Activated CD4-positive, alpha-beta memory T cell treated with anti-CD3 and anti-CD28 coated beads, Interleukin-2, amount 10 ng/mL, durations not matched to agents 7 days and 5 days (primary cell): ENCODE measurements at regions not wholly inside any gene's neighbourhood (a gene's known extent, or its start where the extent isn't known, plus 50 kb on each side); places are given as distances from the start of the nearest gene placed in this dataset.

ENCODE experiments used
- CTCF ChIA-PET: fragments of 350-600 bp; sonication (Branson Sonifier 250); formaldehyde crosslinking; loops from one replicate; lab custom pipeline; 2021; ENCODE audit warnings: antibody characterized with exemption, inconsistent platforms; lab: Charles Lee
- POLR2A ChIA-PET: fragments of 350-600 bp; sonication (Branson Sonifier 250); formaldehyde crosslinking; loops from one replicate; lab custom pipeline; 2021; ENCODE audit warnings: antibody characterized with exemption; lab: Charles Lee
- DNase-seq: peaks from one replicate; pipeline ENCODE4 v3.0.0-alpha.2; 2020
- H3K27ac Mint-ChIP-seq: one replicate; pipeline ENCODE4 v1.8.0; 2021; ENCODE audit warnings: mild to moderate bottlenecking, mixed read lengths
- H3K27me3 Mint-ChIP-seq: one replicate; pipeline ENCODE4 v1.8.0; 2021; ENCODE audit warnings: mixed read lengths
- H3K36me3 Mint-ChIP-seq: one replicate; pipeline ENCODE4 v1.8.0; 2021; ENCODE audit warnings: low read depth, mixed read lengths
- H3K4me1 Mint-ChIP-seq: one replicate; pipeline ENCODE4 v1.8.0; 2021; ENCODE audit warnings: mixed read lengths
- H3K4me3 Mint-ChIP-seq: one replicate; pipeline ENCODE4 v1.8.0; 2021; ENCODE audit warnings: mild to moderate bottlenecking, mixed read lengths
- H3K9me3 Mint-ChIP-seq: one replicate; pipeline ENCODE4 v1.8.0; 2021; ENCODE audit warnings: mixed read lengths

DNA sequence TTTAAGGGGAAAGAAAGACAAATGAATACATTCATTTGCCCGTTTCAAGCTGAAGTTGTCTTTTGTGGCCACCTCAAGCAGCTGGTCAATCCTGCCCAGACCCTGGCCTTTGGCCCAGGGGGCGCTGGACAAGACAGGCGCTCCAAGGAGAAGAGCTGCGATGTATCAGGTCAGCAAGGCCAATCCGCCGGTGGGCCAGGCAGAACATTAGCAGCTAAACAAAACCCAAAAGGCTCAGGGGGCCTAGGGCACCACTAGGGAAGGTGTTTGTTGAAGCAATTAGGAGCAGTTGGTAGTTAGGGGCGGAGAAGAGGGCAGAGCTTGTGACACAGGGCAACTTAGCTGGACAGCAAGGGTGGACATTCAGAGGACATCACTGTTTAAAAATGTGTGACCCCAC is 60.8 kb upstream of the TMEM33 start:
- Mint-ChIP-seq H3K4me1 (no peaks in the 10 kb centered on the region), H3K9me3 (no peaks in the 10 kb centered on the region), H3K27me3 (peaks cover 81% of the 10 kb centered on the region), H3K27ac (no peak overlapping the region), H3K36me3 (no peaks in the 10 kb centered on the region), H3K4me3 (no peak overlapping the region)
- POLR2A ChIA-PET, result no interaction called here
- CTCF ChIA-PET, result no interaction called here
- DNase-seq, result no peak

DNA sequence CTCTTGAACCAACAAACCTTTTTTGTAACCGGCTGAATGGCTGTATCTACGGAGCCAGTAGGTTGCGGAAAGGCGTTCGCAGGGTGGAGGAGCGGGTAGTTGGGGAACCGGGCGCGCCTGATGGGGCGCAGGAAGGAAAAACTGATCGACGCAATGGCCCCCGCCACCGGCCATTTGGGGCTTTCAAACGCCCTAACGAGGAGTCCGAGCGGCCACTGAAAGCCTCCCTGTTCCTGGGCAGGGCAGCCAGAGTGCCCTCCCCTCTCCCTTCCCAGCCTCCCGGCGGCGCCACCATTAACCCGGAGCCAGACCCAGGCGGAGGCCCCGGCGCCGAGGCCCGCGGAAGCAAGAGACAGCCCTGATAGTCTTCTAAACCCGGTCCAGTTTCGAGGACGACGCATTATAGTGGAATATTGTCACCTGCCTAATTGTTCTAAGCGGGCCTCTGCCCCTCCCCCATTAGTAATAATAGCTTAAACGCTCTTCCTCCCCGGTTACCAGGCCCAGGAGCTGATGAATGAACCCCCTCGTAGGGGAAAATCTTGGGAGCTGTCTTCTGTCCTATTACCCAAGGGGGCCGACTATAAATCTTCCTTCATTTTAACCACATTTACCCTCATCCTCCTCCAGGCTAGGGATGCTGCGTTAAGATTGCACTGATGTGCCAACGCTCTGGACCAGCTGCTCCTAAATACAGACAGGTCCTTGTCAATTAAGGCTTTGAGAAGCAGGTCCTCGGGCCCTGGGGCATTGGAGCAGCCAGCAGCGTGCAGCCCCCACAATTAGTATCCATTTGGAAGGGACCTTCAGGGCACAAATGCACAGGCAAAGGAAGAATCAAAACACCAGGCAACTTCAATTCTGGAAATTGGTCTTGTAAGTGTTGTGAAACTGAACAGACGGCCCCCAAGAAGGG is 61.6 kb upstream of the TMEM33 start:
- POLR2A ChIA-PET, result no interaction called here
- Mint-ChIP-seq H3K4me3 (no peak overlapping the region), H3K9me3 (no peaks in the 10 kb centered on the region)

DNA sequence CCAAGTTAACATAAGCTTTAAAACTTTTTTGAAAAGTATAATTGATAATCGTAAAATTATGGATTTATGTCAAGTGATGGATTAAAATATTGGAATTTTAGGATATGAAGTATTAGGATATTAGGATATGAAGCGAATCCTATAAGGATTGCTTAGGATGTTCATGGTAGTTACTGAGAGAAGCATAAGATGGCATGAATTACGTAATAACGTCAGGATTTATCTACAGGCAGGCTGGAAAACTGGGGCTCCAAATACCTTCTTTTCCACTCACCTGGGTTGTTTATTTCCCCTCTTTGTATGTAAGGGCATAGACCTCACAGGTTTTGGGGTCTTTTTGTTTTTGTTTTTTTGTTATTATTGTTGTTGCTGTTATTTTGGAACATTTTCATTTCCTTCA is 65.2 kb upstream of the TMEM33 start:
- H3K36me3 Mint-ChIP-seq, result no peaks in the 10 kb centered on the region
- H3K9me3 Mint-ChIP-seq, result no peaks in the 10 kb centered on the region
- no peak overlapping the region for H3K4me3 Mint-ChIP-seq
- ChIA-PET CTCF (no interaction called here), POLR2A (no interaction called here)
- peaks cover 79% of the 10 kb centered on the region for H3K27me3 Mint-ChIP-seq
- no peak for DNase-seq
- no peak overlapping the region for H3K27ac Mint-ChIP-seq
- H3K4me1 Mint-ChIP-seq, result peaks cover 3% of the 10 kb centered on the region

More for the DNA sequence above, 61.6 kb upstream of the TMEM33 start:
- H3K27me3 Mint-ChIP-seq, result peaks cover 81% of the 10 kb centered on the region
- no peaks in the 10 kb centered on the region for H3K36me3 Mint-ChIP-seq
- no peak for DNase-seq
- H3K4me1 Mint-ChIP-seq, result no peaks in the 10 kb centered on the region
- H3K27ac Mint-ChIP-seq, result no peak overlapping the region
- CTCF ChIA-PET, result no interaction called here

DNA sequence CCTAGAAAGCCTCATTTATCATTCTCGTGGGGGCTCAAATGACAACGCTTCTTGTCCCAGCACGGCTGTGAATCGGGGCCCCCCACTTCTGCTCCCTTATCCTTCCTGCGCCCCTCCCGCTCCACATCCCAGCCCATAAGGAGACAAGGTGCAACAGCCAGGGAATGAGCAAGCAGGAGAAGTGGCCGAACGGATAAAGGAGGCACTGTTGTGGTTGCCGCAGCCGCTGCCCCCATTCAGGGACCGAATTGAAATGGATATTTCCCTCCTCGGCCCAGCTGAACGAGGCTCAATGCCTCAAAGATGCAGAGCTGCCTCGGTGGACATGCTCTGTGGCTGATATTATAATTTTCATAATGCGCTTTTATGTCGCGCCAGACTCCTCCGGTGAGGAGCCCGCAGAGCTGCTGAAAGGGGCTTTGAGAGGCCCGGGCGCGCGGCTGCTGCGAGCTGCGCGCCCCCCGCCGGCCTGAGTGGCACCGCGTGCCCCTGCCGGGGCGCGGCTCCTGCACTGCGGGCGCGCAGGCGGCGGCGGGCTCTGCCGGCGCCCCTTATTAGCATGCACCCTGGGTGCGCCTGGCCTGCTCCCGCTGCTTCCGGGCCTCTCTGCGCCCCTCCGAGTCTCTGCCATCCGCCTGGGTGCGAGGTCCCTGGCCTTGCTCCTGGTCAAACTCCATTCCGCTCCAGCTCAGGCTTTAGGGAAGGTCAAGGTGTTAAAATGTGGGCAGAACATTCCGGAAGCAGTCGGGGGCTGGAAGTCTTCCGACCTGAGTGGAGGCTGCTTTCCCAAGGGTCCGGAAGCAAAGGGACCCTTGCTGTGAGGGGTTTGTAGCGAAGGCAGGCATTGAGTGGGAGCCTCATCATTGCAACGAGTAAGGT is 68.2 kb upstream of the TMEM33 start:
- no peak overlapping the region for H3K27ac Mint-ChIP-seq
- H3K4me3 Mint-ChIP-seq, result no peak overlapping the region
- H3K4me1 Mint-ChIP-seq, result peaks cover 7% of the 10 kb centered on the region
- CTCF ChIA-PET, result interaction anchor here (0.6 kb wide), 1 partner anchor 73 kb away, joined by 4 read pairs; no protein-coding TSS in a partner anchor
- H3K27me3 Mint-ChIP-seq, result peaks cover 69% of the 10 kb centered on the region
- POLR2A ChIA-PET, result no interaction called here
- no peaks in the 10 kb centered on the region for H3K36me3 Mint-ChIP-seq
- no peak for DNase-seq
- H3K9me3 Mint-ChIP-seq, result no peaks in the 10 kb centered on the region

DNA sequence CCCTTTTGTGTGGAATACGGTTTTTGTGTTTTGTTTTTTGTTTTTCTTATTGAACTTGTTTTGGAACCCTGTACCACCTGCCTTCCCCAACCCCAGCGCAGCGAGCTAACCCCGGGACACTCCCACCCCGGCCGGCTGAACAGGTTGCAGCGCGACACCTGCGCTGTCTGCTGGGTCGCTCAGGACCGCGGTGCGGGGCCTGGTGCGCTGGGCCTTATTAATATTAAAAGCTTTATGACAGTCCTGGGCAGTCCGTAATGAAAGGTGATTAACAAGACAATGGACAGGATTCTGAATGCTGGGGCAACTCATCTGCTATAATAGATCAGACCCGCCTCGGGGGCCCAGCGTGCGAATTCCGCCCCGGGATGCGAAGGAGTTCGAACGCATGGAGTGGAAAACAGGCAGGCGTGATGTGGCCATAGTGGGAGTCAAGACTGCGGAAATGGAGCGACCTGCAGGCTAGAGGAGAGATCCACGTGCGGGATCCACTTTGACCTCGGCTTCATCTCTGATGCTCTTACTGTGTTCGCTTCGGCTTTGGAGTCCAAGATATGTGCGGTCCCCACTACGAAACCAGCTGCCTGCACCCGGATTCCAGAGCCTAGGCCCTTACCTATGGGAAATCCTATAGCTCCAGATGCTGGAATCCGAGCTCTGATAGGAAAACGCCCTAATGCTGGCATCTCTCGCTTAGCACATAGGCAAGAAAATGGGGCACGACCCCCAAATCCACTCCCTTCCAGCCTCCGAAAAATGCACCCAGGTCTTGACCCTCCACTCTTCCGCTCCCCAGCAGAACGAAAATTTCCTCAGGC is 69.0 kb upstream of the TMEM33 start:
- CTCF ChIA-PET, result interaction anchor here (0.6 kb wide), 2 partner anchors 73 to 369 kb away, joined by 4 to 5 read pairs; no protein-coding TSS in a partner anchor
- no peaks in the 10 kb centered on the region for H3K9me3 Mint-ChIP-seq
- DNase-seq, result no peak
- H3K4me3 Mint-ChIP-seq, result no peak overlapping the region
- H3K27me3 Mint-ChIP-seq, result peaks cover 67% of the 10 kb centered on the region
- H3K4me1 Mint-ChIP-seq, result peaks cover 7% of the 10 kb centered on the region
- POLR2A ChIA-PET, result no interaction called here
- no peak overlapping the region for H3K27ac Mint-ChIP-seq
- H3K36me3 Mint-ChIP-seq, result no peaks in the 10 kb centered on the region

DNA sequence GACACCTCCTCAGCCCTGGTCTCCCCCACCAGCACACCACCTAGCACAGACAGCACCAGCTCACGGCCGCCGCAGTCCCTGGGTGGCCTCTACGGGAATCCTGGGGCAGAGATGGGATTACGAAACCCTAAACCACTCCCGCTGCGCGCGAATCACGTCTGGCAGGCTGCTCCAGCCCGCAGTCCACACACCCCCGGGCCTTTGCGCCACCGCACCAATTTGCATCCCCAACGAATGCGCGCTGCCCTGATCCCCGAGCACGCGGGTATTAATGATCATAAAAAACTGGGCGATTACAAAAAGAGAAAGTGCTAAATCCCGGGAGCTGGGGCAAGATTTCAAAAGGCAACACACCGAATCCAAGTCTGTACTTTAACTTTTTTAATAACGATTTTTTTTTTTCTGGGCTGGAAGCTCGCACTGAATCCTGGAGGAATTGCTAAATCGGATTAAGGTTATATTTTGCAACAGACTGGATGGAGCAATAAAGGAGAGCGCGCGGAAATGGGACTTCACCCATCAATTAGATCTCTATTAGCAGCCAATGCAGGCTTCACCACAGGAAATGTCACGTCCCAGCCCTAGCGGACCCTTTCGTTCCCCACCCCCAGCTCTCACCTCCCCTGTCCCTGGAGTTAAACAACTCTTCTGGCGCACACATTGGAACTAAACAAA is 69.8 kb upstream of the TMEM33 start:
- Mint-ChIP-seq H3K4me1 (peaks cover 7% of the 10 kb centered on the region), H3K27ac (no peak overlapping the region), H3K36me3 (no peaks in the 10 kb centered on the region), H3K9me3 (no peaks in the 10 kb centered on the region), H3K4me3 (no peak overlapping the region), H3K27me3 (peaks cover 61% of the 10 kb centered on the region)
- ChIA-PET CTCF (interaction anchor here (0.6 kb wide), 1 partner anchor 370 kb away, joined by 5 read pairs; no protein-coding TSS in a partner anchor), POLR2A (no interaction called here)
- DNase-seq, result no peak

DNA sequence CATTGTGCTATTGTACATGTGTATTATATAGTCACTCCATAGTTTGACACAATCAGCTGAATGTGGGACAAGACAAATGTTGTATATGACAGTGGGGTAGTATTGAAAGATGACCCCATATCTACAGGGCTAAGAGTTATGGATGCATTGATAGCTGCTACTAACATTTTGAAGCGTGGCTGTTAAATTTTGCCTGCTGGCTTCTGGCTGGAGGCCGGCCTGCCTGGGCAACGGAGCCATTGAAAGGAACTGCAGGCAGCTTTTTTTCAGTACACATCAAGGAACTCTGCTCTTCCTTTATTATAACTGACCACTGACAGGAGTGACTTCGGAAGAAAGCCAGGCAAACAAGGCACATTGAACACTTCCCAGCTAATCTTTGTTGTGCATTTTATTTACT is 76.1 kb upstream of the TMEM33 start:
- Mint-ChIP-seq H3K27me3 (peaks cover 30% of the 10 kb centered on the region), H3K27ac (no peak overlapping the region), H3K4me1 (peaks cover 4% of the 10 kb centered on the region), H3K9me3 (no peaks in the 10 kb centered on the region), H3K4me3 (no peak overlapping the region), H3K36me3 (no peaks in the 10 kb centered on the region)
- no peak for DNase-seq
- POLR2A ChIA-PET, result no interaction called here
- CTCF ChIA-PET, result interaction anchor here (1.7 kb wide), 1 partner anchor 29 kb away, joined by 4 read pairs; no protein-coding TSS in a partner anchor

DNA sequence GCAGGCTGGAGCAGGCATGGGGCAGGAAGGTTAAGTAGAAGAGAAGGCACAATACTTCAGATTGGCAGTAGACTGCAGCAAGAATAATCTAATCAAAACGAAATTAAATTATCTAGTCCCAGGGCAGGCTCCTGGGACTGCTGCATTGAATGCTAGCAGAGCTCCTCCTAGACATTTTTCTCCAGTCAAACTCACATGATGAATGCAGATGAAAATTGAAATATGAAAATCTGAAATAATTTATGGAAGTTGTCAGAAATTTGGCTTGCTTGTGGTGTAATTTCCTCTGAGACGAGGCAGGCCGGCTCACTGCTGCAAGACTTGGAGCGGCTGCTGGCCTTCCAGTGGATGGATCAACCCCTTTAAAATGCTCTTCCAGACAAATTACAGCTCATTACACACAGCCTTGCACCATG is 78.0 kb upstream of the TMEM33 start:
- CTCF ChIA-PET, result no interaction called here
- no peak for DNase-seq
- no peaks in the 10 kb centered on the region for H3K9me3 Mint-ChIP-seq

DNA sequence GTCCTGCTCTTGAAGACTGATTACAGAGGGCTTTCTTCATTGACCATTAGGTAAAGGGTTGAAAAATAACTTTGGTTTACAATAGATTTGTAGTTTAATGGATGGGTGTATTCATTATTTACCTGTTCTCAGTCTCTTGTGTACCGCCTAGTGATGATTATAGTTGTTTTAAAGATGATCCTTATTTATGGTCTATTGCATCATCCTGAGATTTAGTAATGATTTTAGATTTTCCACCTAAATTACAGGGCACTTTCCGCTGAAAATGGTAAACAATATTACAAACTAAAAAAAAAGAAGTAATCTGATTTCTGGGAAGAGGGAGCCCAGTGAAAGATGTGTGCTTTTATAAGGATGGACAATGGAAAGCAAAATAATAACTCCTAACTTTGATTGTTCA is 78.4 kb upstream of the TMEM33 start:
- ChIA-PET POLR2A (no interaction called here), CTCF (no interaction called here)
- Mint-ChIP-seq H3K27me3 (peaks cover 31% of the 10 kb centered on the region), H3K36me3 (no peaks in the 10 kb centered on the region), H3K4me1 (no peaks in the 10 kb centered on the region), H3K4me3 (no peak overlapping the region), H3K9me3 (no peaks in the 10 kb centered on the region), H3K27ac (no peak overlapping the region)
- no peak for DNase-seq

More for the DNA sequence above, 78.0 kb upstream of the TMEM33 start:
- Mint-ChIP-seq H3K4me3 (no peak overlapping the region), H3K36me3 (no peaks in the 10 kb centered on the region), H3K27me3 (peaks cover 29% of the 10 kb centered on the region), H3K27ac (no peak overlapping the region), H3K4me1 (no peaks in the 10 kb centered on the region)
- POLR2A ChIA-PET, result no interaction called here

DNA sequence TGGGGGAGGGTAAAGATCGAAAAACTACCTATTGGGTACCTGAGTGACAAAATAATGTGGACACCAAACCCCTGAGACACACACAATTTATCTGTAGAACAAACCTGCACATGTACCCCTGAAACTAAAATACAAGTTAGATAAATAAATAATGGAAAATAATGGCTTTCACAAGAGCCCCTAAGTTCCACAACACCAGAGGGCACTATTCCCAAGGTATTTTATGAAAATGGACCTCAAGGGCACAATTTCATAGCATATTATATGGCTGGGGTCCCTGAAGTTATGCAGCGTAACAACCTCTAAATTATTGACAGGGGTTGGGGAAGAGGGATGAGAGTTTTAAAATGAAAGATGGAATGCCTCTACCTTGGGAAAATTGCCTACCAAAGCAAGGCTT is 81.3 kb upstream of the TMEM33 start:
- Mint-ChIP-seq H3K27ac (no peak overlapping the region), H3K4me1 (no peaks in the 10 kb centered on the region), H3K4me3 (no peak overlapping the region), H3K9me3 (no peaks in the 10 kb centered on the region), H3K27me3 (peaks cover 15% of the 10 kb centered on the region), H3K36me3 (no peaks in the 10 kb centered on the region)
- ChIA-PET POLR2A (no interaction called here), CTCF (no interaction called here)
- DNase-seq, result no peak

DNA sequence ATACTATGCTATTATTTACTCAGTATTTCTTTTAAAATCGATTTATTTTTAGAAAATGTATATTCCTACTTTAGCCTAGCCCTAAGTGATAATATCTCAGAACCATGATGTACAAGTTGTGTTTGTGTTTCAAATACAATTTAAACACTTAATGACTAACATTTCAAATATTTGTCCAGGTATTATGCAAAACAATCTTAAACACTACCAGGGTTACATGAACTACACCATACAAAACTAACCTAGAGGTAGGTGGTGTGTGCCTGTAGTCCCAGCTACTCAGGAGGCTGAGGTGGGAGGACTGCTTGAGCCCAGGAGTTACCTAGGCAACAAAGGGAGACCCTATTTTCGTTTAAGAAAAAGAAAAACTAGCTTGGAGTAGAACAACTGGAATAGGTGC is 83.0 kb upstream of the TMEM33 start:
- POLR2A ChIA-PET, result no interaction called here

DNA sequence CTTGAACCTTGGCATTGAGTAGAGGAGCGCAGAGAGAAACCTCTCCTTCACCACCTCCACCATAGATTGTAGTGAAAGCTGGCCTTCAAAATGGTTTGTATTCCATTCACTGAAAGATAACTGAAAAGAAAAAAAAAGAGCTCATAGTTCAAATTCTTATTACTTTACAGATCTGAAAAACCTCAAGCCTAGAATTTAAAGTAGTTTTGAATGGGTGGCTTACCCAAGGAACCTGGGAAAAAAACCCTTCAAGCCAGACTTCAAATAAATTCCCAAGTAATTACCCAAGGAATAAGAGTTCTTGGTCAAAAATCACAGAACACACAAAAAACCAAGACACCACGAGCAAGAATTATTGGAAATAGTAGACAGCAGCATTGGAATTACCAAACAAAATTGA is 83.6 kb upstream of the TMEM33 start:
- H3K4me3 Mint-ChIP-seq, result no peak overlapping the region
- H3K36me3 Mint-ChIP-seq, result no peaks in the 10 kb centered on the region
- H3K27ac Mint-ChIP-seq, result no peak overlapping the region
- peaks cover 9% of the 10 kb centered on the region for H3K27me3 Mint-ChIP-seq
- no peaks in the 10 kb centered on the region for H3K9me3 Mint-ChIP-seq
- ChIA-PET POLR2A (no interaction called here), CTCF (no interaction called here)
- DNase-seq, result no peak
- no peaks in the 10 kb centered on the region for H3K4me1 Mint-ChIP-seq

More for the DNA sequence above, 83.0 kb upstream of the TMEM33 start:
- H3K4me3 Mint-ChIP-seq, result no peak overlapping the region
- no peaks in the 10 kb centered on the region for H3K36me3 Mint-ChIP-seq
- H3K9me3 Mint-ChIP-seq, result no peaks in the 10 kb centered on the region
- CTCF ChIA-PET, result no interaction called here
- peaks cover 9% of the 10 kb centered on the region for H3K27me3 Mint-ChIP-seq
- no peak overlapping the region for H3K27ac Mint-ChIP-seq
- no peak for DNase-seq
- no peaks in the 10 kb centered on the region for H3K4me1 Mint-ChIP-seq
